H1 (cell line): ENCODE measurements at regions not wholly inside any gene's neighbourhood (a gene's known extent, or its start where the extent isn't known, plus 50 kb on each side); places are given as distances from the start of the nearest gene placed in this dataset.
"Not testable (repeated sequence)": the region's sequence is repeated elsewhere in the genome, so short reads cannot be mapped to it uniquely, and the experiment has no call there.

Source experiments
- EP300 ChIP-seq, 2 experiments: IDR thresholded peaks; 1 replicate in 1 of 2; 2 replicates in 1 of 2; pipeline ENCODE4 v1.6.1; 2011 to 2012; ENCODE audit warnings: low read depth in 2 of 2, low read length in 2 of 2, mild to moderate bottlenecking in 2 of 2, borderline replicate concordance in 1 of 2, inconsistent platforms in 1 of 2, moderate library complexity in 1 of 2
- KDM1A ChIP-seq: fragments of 200-600, 300-600 bp; sonication (generic); IDR thresholded peaks from 2 replicates; pipeline ENCODE4 v1.7.1; 2016; ENCODE audit warnings: mild to moderate bottlenecking, low read length, borderline replicate concordance
- POLR2A ChIP-seq, 2 experiments: IDR thresholded peaks; 1 replicate in 1 of 2; 2 replicates in 1 of 2; pipeline ENCODE4 v1.6.1; 2011; ENCODE audit warnings: low read depth in 2 of 2, low read length in 2 of 2, mild to moderate bottlenecking in 2 of 2; ENCODE audit errors: control extremely low read depth in 1 of 2
- POLR2AphosphoS5 ChIP-seq: IDR thresholded peaks from 2 replicates; pipeline ENCODE4 v1.6.1; 2011; ENCODE audit warnings: low read depth, low read length
- RFX5 ChIP-seq: IDR thresholded peaks from 2 replicates; pipeline ENCODE4 v1.6.1; 2011; ENCODE audit warnings: low read depth, low read length, improper control_type of control experiment, borderline replicate concordance
- SIX5 ChIP-seq: IDR thresholded peaks from 2 replicates; pipeline ENCODE4 v1.6.1; 2011; ENCODE audit warnings: mild to moderate bottlenecking, low read depth, low read length
- SP4 ChIP-seq: IDR thresholded peaks from 2 replicates; pipeline ENCODE4 v1.6.1; 2012; ENCODE audit warnings: low read length, inconsistent platforms
- TAF1 ChIP-seq: IDR thresholded peaks from 2 replicates; pipeline ENCODE4 v1.6.1; 2011; ENCODE audit warnings: mild to moderate bottlenecking, low read depth, low read length
- YY1 ChIP-seq: IDR thresholded peaks from 2 replicates; pipeline ENCODE4 v1.6.1; 2011; ENCODE audit warnings: low read depth, mild to moderate bottlenecking, low read length
- ZNF274 ChIP-seq: IDR thresholded peaks from 2 replicates; pipeline ENCODE4 v1.7.0; 2012; ENCODE audit warnings: low read length, borderline replicate concordance; ENCODE audit errors: extremely low read depth
- TF ChIP-seq, protein P1 (sequence below), 3 experiments: IDR thresholded peaks; 1 replicate in 2 of 3; 2 replicates in 1 of 3; pipeline versions ENCODE4 v1.5.1 to v1.6.1; 2011; ENCODE audit warnings: low read length in 3 of 3, mild to moderate bottlenecking in 3 of 3, inconsistent platforms in 2 of 3, low read depth in 1 of 3, moderate library complexity in 1 of 3; ENCODE audit not compliant: insufficient read depth in 1 of 3; ENCODE audit errors: control extremely low read depth in 1 of 3
- TF ChIP-seq, protein P2 (sequence below): IDR thresholded peaks from 2 replicates; pipeline ENCODE4 v1.6.1; 2012; ENCODE audit warnings: inconsistent platforms
- TF ChIP-seq, protein P3 (sequence below): IDR thresholded peaks from 2 replicates; pipeline ENCODE4 v1.6.1; 2012; ENCODE audit warnings: low read length, inconsistent platforms

DNA sequence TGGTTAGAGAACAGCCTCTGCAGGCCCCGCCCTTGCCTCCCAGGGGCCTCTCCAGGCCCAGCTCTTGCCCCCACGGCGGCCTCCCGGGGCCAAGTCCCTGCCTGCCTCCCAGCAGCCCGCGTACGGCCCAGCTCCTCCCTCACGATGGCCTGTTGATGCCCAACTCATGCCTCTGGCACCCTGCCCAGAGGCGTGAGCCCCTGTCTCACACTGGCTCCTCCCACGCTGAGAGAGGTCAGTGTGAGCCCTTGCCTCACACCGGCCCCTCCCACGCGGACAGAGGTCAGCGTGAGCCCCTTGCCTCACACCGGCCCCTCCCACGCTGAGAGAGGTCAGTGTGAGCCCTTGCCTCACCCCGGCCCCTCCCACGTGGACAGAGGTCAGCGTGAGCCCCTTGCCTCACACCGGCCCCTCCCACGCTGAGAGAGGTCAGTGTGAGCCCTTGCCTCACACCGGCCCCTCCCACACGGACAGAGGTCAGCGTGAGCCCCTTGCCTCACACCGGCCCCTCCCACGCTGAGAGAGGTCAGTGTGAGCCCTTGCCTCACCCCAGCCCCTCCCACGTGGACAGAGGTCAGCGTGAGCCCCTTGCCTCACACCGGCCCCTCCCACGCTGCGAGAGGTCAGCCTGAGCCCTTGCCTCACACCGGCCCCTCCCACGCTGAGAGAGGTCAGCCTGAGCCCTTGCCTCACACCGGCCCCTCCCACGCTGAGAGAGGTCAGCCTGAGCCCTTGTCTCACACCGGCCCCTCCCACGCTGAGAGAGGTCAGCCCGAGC, 91.4 kb upstream of the PRDM7 start:
- TF ChIP-seq, protein P1, sequence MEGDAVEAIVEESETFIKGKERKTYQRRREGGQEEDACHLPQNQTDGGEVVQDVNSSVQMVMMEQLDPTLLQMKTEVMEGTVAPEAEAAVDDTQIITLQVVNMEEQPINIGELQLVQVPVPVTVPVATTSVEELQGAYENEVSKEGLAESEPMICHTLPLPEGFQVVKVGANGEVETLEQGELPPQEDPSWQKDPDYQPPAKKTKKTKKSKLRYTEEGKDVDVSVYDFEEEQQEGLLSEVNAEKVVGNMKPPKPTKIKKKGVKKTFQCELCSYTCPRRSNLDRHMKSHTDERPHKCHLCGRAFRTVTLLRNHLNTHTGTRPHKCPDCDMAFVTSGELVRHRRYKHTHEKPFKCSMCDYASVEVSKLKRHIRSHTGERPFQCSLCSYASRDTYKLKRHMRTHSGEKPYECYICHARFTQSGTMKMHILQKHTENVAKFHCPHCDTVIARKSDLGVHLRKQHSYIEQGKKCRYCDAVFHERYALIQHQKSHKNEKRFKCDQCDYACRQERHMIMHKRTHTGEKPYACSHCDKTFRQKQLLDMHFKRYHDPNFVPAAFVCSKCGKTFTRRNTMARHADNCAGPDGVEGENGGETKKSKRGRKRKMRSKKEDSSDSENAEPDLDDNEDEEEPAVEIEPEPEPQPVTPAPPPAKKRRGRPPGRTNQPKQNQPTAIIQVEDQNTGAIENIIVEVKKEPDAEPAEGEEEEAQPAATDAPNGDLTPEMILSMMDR (IDR thresholded peaks at IDR 0.05; ENCODE audit: control extremely low read depth in 1 of 3, insufficient read depth in 1 of 3, low read depth in 1 of 3, low read length in 3 of 3): not testable (repeated sequence)
- TF ChIP-seq TAF1; RFX5; YY1; SIX5; KDM1A; SP4; ZNF274; POLR2A (IDR thresholded peaks at IDR 0.05; ENCODE audit: control extremely low read depth in 1 of 2, low read depth in 2 of 2, low read length in 2 of 2); EP300 (IDR thresholded peaks at IDR 0.05; ENCODE audit: borderline replicate concordance in 1 of 2, low read depth in 2 of 2, low read length in 2 of 2); POLR2AphosphoS5: not testable (repeated sequence)
- TF ChIP-seq, protein P2, sequence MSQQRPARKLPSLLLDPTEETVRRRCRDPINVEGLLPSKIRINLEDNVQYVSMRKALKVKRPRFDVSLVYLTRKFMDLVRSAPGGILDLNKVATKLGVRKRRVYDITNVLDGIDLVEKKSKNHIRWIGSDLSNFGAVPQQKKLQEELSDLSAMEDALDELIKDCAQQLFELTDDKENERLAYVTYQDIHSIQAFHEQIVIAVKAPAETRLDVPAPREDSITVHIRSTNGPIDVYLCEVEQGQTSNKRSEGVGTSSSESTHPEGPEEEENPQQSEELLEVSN: not testable (repeated sequence)
- TF ChIP-seq, protein P3, sequence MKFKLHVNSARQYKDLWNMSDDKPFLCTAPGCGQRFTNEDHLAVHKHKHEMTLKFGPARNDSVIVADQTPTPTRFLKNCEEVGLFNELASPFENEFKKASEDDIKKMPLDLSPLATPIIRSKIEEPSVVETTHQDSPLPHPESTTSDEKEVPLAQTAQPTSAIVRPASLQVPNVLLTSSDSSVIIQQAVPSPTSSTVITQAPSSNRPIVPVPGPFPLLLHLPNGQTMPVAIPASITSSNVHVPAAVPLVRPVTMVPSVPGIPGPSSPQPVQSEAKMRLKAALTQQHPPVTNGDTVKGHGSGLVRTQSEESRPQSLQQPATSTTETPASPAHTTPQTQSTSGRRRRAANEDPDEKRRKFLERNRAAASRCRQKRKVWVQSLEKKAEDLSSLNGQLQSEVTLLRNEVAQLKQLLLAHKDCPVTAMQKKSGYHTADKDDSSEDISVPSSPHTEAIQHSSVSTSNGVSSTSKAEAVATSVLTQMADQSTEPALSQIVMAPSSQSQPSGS: not testable (repeated sequence)
